Vagina (tissue), 2 donors: ENCODE measurements at regions not wholly inside any gene's neighbourhood (a gene's known extent, or its start where the extent isn't known, plus 50 kb on each side); places are given as distances from the start of the nearest gene placed in this dataset.

Experiments used
- CTCF ChIP-seq, 3 experiments: fragments of 450-650 bp in 2 of 3; fragments of 200-600 bp in 1 of 3; sonication (generic) in 1 of 3; IDR thresholded peaks; one replicate each; pipeline ENCODE4 v1.5.1; 2017 to 2019; ENCODE audit warnings: antibody characterized with exemption in 3 of 3, mild to moderate bottlenecking in 2 of 3, moderate library complexity in 2 of 3
- POLR2A ChIP-seq, 2 donors: fragments of 450-650 bp; IDR thresholded peaks; one replicate each; pipeline ENCODE4 v1.6.1; 2017; ENCODE audit warnings: antibody characterized with exemption in 2 of 2, mild to moderate bottlenecking in 2 of 2, moderate library complexity in 2 of 2
- POLR2AphosphoS5 ChIP-seq, 2 donors: sonication (generic); formaldehyde crosslinking; IDR thresholded peaks; one replicate each; pipeline ENCODE4 v1.9.0; 2017; ENCODE audit warnings: antibody characterized with exemption in 2 of 2, mild to moderate bottlenecking in 2 of 2, low read depth in 1 of 2; ENCODE audit not compliant: insufficient read depth in 1 of 2

- TF ChIP-seq CTCF (IDR thresholded peaks at IDR 0.05), result no peak
- no peak for TF ChIP-seq POLR2AphosphoS5 (IDR thresholded peaks at IDR 0.05; ENCODE audit: insufficient read depth in 1 of 2, low read depth in 1 of 2)
- no peak for TF ChIP-seq POLR2A (IDR thresholded peaks at IDR 0.05)
Measured at GRCh38 chr4:85302193-85302736, 172.7 kb upstream of the ARHGAP24 start.
